ENCODE measurements at regions not wholly inside any gene's neighbourhood (a gene's known extent, or its start where the extent isn't known, plus 50 kb on each side); places are given as distances from the start of the nearest gene placed in this dataset.

- TF ChIP-seq CTCF (IDR thresholded peaks at IDR 0.05; ENCODE audit: low read depth, low read length, poor library complexity, severe bottlenecking) (no peak), EZH2phosphoT487 (IDR thresholded peaks at IDR 0.05; ENCODE audit: borderline replicate concordance, low read length) (no peak)
Measured at GRCh38 chr4:14568351-14568750, 433.9 kb upstream of the CPEB2 start.

Measured in DOHH2 (cell line).